Endodermal cell (in vitro differentiated cells): ENCODE measurements at regions not wholly inside any gene's neighbourhood (a gene's known extent, or its start where the extent isn't known, plus 50 kb on each side); places are given as distances from the start of the nearest gene placed in this dataset.
A peak's percentile ranks its signal among the peaks of the same experiment; 100 is the strongest.

ENCODE experiments used
- DNase-seq: peaks from one replicate; pipeline ENCODE4 v3.0.0-alpha.2; 2017
- H3K27ac ChIP-seq: 2 replicates; pipeline ENCODE4 v1.5.1; 2013; ENCODE audit warnings: mild to moderate bottlenecking, low read depth, low read length, moderate library complexity
- H3K27me3 ChIP-seq: 2 replicates; pipeline ENCODE4 v1.6.1; 2013; ENCODE audit warnings: mild to moderate bottlenecking, low read length, moderate library complexity; ENCODE audit not compliant: insufficient read depth, control insufficient read depth, poor library complexity, severe bottlenecking
- H3K36me3 ChIP-seq: 2 replicates; pipeline ENCODE4 v1.7.0; 2013; ENCODE audit warnings: mild to moderate bottlenecking, low read length, moderate library complexity; ENCODE audit not compliant: control insufficient read depth, insufficient read depth
- H3K4me1 ChIP-seq: one replicate; pipeline ENCODE4 v1.7.0; 2013; ENCODE audit warnings: low read length; ENCODE audit not compliant: control insufficient read depth, insufficient read depth
- H3K4me3 ChIP-seq: 2 replicates; pipeline ENCODE4 v1.5.1; 2013; ENCODE audit warnings: mild to moderate bottlenecking, low read length, moderate library complexity
- H3K9ac ChIP-seq: 2 replicates; pipeline ENCODE4 v1.6.1; 2013; ENCODE audit warnings: mild to moderate bottlenecking, low read length, moderate library complexity; ENCODE audit not compliant: poor library complexity, severe bottlenecking; ENCODE audit errors: extremely low read depth
- H3K9me3 ChIP-seq: 2 replicates; pipeline ENCODE4 v1.6.1; 2013; ENCODE audit warnings: mild to moderate bottlenecking, low read length, moderate library complexity; ENCODE audit not compliant: control insufficient read depth
- H3K27ac Mint-ChIP-seq: 2 replicates; pipeline ENCODE4 v1.8.0; 2020; ENCODE audit warnings: mixed read lengths
- H3K27me3 Mint-ChIP-seq: 2 replicates; pipeline ENCODE4 v1.8.0; 2021; ENCODE audit warnings: mild to moderate bottlenecking, mixed read lengths; ENCODE audit not compliant: insufficient read depth
- H3K36me3 Mint-ChIP-seq: 2 replicates; pipeline ENCODE4 v1.8.0; 2020; ENCODE audit warnings: low read depth, mixed read lengths
- H3K4me1 Mint-ChIP-seq: 2 replicates; pipeline ENCODE4 v1.8.0; 2020; ENCODE audit warnings: mixed read lengths
- H3K4me3 Mint-ChIP-seq: 2 replicates; pipeline ENCODE4 v1.8.0; 2020; ENCODE audit warnings: mild to moderate bottlenecking, moderate library complexity, mixed read lengths
- H3K9me3 Mint-ChIP-seq: 2 replicates; pipeline ENCODE4 v1.8.0; 2020; ENCODE audit warnings: mild to moderate bottlenecking, mixed read lengths
- CTCF ChIP-seq: fragments of 200-600 bp; sonication (generic); conservative IDR thresholded peaks from 2 replicates; pipeline ENCODE4 v1.5.0; 2021; ENCODE audit warnings: antibody characterized with exemption, mild to moderate bottlenecking
- WGBS, 2 experiments: methylation state at CpG; one replicate each; pipeline versions ENCODE4 v1.1.5 to v1.1.7; 2013; ENCODE audit warnings: missing lambda C conversion rate in 2 of 2, mixed read lengths in 1 of 2; ENCODE audit not compliant: insufficient coverage in 1 of 2, insufficient read length in 1 of 2; 5-methylcytosine and 5-hydroxymethylcytosine counted together

GRCh38 chr4:113849771-113850170, 88.2 kb upstream of the CAMK2D start:
- no peak overlapping the region for H3K4me3 ChIP-seq
- no peak overlapping the region for H3K27ac ChIP-seq
- Mint-ChIP-seq H3K36me3 (no peaks in the 10 kb centered on the region), H3K27ac (no peak overlapping the region), H3K4me1 (peaks cover 13% of the 10 kb centered on the region), H3K4me3 (no peak overlapping the region), H3K9me3 (peaks cover 18% of the 10 kb centered on the region), H3K27me3 (no peaks in the 10 kb centered on the region)
- H3K36me3 ChIP-seq: no peaks in the 10 kb centered on the region
- DNase-seq: no peak
- H3K4me1 ChIP-seq: no peaks in the 10 kb centered on the region
- H3K27me3 ChIP-seq: no peaks in the 10 kb centered on the region
- peaks cover 8% of the 10 kb centered on the region for H3K9me3 ChIP-seq
- H3K9ac ChIP-seq: no peak overlapping the region
- 65 to 90% methylated on average over 2 to 4 of the region's 4 CpGs for WGBS, 2 experiments
- peak; percentile 31 for TF ChIP-seq CTCF

- no peaks in the 10 kb centered on the region for H3K4me1 ChIP-seq
- H3K9me3 ChIP-seq: peaks cover 8% of the 10 kb centered on the region
- H3K27ac ChIP-seq: no peak overlapping the region
- H3K4me3 ChIP-seq: no peak overlapping the region
- H3K36me3 ChIP-seq: no peaks in the 10 kb centered on the region
- H3K27me3 ChIP-seq: no peaks in the 10 kb centered on the region
- no peak for DNase-seq
- Mint-ChIP-seq H3K4me3 (no peak overlapping the region), H3K36me3 (no peaks in the 10 kb centered on the region), H3K27me3 (no peaks in the 10 kb centered on the region), H3K4me1 (peaks cover 13% of the 10 kb centered on the region), H3K9me3 (peaks cover 14% of the 10 kb centered on the region), H3K27ac (no peak overlapping the region)
- TF ChIP-seq CTCF: no peak
- WGBS, 2 experiments: 84% methylated on average over 5 of the region's 5 CpGs; no CpG with 5 or more reads in 1 of the 2 experiments
- no peak overlapping the region for H3K9ac ChIP-seq
Measured at GRCh38 chr4:113847710-113848109, 86.2 kb upstream of the CAMK2D start.

- peaks cover 13% of the 10 kb centered on the region for H3K4me1 Mint-ChIP-seq
- H3K36me3 Mint-ChIP-seq: no peaks in the 10 kb centered on the region
- WGBS, 2 experiments: 86 to 97% methylated on average over 2 to 4 of the region's 4 CpGs
- TF ChIP-seq CTCF: no peak
- no peaks in the 10 kb centered on the region for H3K27me3 Mint-ChIP-seq
- Histone ChIP-seq H3K4me3 (no peak overlapping the region), H3K4me1 (no peaks in the 10 kb centered on the region), H3K27me3 (no peaks in the 10 kb centered on the region), H3K36me3 (no peaks in the 10 kb centered on the region), H3K27ac (no peak overlapping the region), H3K9ac (no peak overlapping the region), H3K9me3 (no peaks in the 10 kb centered on the region)
- H3K9me3 Mint-ChIP-seq: peaks cover 6% of the 10 kb centered on the region
- H3K4me3 Mint-ChIP-seq: no peak overlapping the region
- DNase-seq: no peak
- H3K27ac Mint-ChIP-seq: no peak overlapping the region
Measured at GRCh38 chr4:113846433-113846832, 84.9 kb upstream of the CAMK2D start.
